ENCODE measurements at regions not wholly inside any gene's neighbourhood (a gene's known extent, or its start where the extent isn't known, plus 50 kb on each side); places are given as distances from the start of the nearest gene placed in this dataset.
"Not testable (repeated sequence)": the region's sequence is repeated elsewhere in the genome, so short reads cannot be mapped to it uniquely, and the experiment has no call there.

DNA sequence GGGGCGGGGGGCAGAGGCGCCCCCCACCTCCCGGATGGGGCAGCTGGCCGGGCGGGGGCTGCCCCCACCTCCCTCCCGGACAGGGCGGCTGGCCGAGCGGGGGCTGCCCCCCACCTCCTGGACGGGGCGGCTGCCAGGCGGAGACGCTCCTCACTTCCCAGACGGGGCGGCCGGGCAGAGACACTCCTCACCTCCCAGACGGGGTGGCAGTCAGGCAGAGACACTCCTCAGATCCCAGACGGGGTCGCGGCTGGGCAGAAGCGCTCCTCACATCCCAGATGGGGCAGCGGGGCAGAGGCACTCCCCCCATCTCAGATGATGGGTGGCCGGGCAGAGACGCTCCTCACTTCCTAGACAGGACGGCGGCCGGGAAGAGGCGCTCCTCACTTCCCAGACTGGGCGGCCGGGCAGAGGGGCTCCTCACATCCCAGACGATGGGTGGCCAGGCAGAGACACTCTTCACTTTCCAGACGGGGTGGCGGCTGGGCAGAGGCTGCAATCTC lies 240.1 kb downstream of the NPIPA7 start:
- not testable (repeated sequence) for DNase-seq (ENCODE audit: low read depth)

DNA sequence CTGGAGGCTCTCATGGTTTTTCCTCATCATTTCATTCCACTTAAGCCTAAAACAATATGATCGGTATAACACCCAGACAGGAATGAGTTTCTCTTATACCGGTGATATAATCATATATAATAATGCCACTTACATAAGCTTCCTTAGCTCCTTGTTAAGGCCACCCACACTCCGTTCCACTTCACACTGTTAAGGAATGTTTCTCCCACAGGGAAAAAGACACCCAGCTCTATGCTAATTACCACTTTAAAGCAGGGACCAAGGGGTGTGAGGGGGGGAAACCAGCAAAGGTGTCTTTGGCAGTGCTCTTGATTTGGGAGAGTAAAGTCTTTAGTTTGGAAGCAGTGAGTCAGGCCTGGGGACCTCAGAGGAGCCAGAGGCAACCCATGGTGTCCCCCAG lies 245.4 kb downstream of the NPIPA7 start:
- not testable (repeated sequence) for DNase-seq (ENCODE audit: low read depth)

DNA sequence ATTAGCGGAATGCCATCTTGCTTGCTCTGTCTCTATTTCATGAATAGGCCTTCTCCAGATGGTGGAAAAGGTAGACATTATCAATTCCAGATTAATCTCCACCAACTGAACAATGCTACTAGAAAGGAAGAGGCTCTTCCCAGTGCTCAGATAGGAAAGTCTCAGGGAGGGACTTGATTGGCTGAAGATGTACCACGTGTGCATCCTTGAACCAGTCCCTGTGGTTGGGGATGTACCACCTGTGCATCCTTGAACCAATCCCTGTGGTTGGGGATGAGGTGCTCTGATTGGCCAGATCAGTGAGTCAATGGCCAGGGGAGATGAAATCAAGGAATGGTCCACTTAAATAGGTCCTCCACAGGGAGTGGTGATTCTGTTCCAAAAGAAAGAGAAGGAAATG lies 246.2 kb downstream of the NPIPA7 start:
- DNase-seq (ENCODE audit: low read depth): not testable (repeated sequence)

DNA sequence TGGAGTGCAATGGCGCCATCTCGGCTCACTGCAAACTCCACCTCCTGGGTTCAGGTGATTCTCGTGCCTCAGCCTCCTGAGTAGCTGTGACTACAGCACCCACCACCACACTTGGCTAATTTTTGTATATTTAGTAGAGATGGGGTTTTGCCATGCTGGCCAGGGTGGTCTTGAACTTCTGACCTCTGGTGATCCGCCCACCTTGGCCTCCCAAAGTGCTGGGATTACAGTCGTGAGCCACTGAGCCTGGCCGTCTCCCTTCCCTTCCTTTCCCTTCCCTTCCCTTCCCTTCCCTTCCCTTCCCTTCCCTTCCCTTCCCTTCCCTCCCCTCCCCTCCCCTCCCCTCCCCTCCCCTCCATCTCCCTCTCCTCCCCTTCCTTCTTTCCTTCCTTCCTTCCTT lies 248.9 kb downstream of the NPIPA7 start:
- not testable (repeated sequence) for DNase-seq (ENCODE audit: low read depth)

DNA sequence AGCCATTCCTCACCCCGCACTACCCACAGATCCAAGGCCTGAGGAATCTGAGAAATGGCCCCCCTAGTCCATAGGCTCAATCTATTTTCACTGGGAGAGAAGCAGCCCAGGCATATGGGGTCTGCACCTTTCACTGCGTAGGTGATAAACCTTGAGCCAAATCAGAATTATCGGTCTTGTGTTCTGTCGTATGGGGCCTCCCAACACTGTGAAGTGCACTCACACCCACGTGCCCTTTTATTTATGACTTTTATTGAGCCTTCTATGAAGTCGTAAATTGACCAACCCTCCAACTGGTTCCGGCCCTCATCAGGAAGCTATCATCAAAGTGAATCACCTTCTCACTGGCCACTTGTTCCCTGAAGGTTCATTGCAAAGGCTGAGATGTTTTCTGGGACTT lies 259.3 kb downstream of the NPIPA7 start:
- not testable (repeated sequence) for DNase-seq (ENCODE audit: low read depth)

DNA sequence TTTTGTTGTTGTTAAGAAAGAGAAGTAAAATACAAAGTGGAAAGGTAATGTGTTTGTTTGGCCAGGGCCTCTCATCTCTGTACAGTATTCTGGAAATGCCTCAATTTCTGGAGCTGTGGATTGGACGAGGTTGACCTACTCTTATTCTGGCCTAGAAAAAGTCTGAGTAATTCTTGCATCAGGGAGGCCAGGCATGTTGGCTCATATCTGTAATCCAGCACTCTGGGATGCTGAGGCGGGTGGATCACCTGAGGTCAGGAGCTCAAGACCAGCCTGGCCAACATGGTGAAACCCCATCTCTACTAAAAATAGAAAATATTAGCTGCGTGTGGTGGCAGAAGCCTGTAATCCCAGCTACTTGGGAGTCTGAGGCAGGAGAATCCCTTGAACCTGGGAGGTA lies 259.8 kb downstream of the NPIPA7 start:
- DNase-seq (ENCODE audit: low read depth): not testable (repeated sequence)

DNA sequence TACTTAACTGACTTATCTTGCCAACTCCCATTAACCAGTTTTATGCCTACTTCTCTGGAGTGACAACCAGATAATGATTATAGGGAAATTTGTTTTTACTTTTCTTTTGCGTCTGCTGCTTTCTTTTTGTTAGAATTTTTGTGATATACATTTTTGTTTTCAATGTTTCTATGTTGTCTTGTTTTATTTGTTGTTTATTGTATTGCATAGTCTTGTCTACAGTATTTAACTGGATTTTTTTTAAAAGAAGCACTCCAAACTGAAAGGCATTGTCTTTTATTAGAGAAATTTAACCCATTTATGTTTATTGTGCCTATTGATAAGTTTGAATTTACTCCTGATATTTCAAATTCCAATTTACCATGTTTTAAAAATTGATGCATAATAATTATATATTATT lies 264.9 kb downstream of the NPIPA7 start:
- not testable (repeated sequence) for DNase-seq (ENCODE audit: low read depth)

DNA sequence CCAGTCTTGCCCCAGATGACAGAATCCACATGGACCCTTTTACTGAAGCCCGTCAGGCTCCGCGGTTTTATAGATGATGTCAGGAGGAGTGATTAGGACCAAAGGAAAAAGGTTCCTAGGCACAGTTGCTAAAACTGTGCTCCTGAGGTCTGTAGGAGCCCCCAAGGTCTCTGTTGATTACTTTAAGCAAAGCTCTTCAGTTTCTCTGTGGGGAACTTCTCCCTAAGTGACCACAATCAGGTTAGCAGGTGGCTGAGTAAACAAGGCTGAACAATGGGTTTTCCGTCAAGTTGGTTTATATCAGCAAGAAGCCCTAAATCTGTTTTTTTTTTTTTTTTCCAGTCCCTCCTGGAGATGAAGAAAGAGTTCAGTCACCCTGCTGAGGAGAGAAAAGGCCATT lies 269.1 kb downstream of the NPIPA7 start:
- DNase-seq (ENCODE audit: low read depth): not testable (repeated sequence)

DNA sequence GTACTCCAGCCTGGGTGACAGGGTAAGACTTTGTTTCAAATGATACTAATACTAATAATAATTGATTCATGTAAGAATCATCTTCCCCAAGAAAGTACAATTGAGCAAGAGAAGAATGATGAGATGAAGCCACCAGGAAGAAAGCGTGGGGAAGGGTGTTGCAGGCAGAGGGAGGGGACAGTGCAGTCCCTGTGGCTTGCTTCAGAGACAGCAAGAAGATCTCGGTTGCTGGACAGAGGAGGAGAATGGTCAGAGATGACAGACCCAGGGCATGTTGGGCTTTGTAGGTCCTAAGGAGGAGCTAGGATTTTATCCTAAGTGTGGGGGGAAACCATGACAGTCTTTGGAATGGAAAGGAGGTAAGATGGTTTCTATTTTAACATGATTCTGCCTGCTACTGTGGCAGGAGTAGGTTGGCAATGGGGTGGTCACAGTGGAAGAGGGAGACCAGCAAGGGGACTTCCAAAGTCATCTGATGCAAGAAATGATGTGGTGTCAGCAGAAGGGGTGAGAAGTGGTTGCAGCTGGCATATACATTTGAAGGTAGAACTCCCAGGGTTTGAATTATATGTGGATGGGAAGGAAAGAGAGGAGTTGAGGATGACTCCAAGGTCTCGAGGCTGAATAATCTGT lies 293.4 kb downstream of the NPIPA7 start:
- DNase-seq (ENCODE audit: low read depth): not testable (repeated sequence)

DNA sequence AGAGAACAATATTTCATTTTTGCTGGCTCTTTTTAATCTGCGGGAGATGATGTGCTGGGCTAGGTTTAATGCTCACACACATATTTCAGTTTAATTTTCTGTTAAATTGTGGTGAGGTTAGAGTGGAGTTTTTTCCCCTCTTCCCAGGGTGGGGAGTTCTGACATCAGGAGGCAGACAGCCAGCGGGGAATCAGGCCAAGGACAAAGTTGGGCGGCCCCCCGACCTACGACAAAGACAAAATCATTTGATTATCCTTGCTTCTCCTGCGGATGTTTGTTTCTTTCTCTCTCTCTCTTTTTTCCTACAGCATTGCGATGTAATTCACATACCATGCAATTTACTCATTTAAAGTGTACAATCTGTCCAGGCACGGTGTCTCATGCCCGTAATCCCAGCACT lies 295.9 kb downstream of the NPIPA7 start:
- DNase-seq (ENCODE audit: low read depth): not testable (repeated sequence)

DNA sequence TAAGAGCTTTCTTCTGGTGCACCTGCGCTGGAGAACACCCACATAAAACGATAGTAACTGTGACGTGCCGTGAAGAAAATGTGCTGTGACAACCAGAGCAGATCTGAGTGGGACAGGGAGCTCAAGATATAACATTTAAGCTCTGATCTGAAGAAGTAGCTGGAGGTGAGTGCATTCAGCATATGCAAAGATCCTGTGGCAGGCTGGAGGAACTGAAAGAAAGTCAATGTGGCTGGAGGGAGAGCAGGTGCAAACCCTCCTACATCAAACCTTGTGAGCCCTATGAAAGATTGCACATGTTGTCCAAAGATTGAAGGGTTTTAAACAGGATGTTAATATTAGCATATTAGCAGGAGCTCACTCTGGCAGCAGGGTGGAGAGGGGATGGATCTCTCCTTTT lies 342.9 kb downstream of the NPIPA7 start:
- not testable (repeated sequence) for DNase-seq (ENCODE audit: low read depth)

DNA sequence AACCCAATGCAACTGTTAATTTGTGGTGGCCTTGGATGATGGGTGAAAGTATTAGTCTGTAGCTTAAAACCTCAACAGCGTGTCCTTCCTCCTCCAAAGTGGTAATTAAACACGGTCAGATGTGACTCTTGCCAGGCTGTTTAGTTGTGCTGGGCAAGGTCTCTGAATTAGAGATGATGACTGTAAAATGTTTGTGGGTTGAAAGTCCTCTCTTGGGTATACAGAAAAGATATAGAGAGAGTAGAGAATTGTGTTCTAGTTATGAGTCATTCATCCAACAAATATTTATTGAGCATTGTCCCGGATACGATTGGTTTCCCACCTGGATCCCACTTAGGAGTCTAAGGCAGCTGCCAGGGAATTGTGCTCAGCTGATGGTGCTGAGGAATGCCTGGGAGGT lies 343.7 kb downstream of the NPIPA7 start:
- not testable (repeated sequence) for DNase-seq (ENCODE audit: low read depth)

DNA sequence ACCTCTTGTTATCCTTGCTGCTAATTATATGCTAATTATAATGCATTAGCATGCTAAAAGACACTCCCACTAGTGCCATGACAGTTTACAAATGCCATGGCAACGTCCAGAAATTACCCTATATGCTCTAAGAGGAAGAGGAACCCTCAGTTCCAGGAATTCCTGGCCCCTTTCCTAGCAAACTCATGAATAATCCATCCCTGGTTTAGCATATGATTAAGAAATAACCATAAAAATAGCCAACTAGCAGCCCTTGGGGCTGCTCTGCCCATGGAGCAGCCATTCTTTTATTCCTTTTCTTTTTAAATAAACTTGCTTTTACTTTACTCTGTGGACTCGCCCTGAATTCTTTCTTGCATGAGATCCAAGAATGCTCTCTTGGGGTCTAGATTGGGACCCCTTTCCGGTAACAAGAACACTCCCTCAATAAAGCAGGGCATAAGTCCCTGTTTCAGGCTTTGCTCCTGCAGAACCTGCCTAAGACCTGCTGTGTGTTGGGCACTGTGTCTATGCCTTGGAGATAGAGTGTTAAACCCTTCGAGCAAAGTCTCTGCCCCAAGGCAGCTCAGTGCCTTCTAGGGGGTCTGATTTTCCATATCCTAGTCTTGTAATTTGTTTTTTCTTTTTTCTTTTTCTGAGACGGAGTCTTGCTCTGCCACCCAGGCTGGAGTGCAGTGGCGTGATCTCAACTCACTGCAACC lies 345.0 kb downstream of the NPIPA7 start:
- DNase-seq (ENCODE audit: low read depth): not testable (repeated sequence)

DNA sequence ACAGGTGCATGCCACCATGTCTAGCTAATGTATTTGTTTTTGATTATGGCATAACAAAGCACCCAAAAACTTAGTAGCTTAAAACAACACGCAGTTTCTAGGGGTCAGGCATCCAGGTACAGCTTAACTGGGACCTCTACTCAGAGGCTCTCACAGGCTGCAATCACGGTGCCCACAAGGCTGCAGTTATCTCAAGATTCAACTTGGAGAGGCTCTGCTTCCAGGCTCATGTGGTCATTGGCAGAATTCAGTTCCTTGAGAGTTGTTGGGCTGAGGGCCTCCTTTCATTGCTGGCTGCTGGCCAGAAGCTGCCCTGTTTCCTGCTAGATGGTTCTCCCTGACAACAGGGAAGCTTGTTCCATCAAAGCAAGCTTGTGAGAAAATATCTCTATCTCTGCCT lies 348.1 kb downstream of the NPIPA7 start:
- not testable (repeated sequence) for DNase-seq (ENCODE audit: low read depth)

DNA sequence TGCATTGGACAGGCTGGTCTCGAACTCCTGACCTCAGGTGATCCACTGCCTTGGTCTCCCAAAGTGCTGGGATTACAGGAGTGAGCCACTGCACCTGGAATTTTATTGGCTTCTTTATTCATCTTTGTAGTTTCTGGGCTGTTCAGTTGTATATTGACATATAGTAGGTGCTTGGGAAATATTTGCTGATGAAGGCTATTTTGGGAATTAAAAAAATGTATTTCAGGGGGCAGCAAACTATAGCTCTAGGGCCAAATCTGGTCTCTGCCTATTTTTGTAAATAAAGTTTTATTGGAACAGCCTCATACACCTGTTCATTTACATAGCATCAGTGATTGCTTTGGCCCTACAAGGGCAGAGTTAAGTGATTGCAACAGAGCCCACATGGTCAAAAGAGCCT lies 363.6 kb downstream of the NPIPA7 start:
- not testable (repeated sequence) for DNase-seq (ENCODE audit: low read depth)

DNA sequence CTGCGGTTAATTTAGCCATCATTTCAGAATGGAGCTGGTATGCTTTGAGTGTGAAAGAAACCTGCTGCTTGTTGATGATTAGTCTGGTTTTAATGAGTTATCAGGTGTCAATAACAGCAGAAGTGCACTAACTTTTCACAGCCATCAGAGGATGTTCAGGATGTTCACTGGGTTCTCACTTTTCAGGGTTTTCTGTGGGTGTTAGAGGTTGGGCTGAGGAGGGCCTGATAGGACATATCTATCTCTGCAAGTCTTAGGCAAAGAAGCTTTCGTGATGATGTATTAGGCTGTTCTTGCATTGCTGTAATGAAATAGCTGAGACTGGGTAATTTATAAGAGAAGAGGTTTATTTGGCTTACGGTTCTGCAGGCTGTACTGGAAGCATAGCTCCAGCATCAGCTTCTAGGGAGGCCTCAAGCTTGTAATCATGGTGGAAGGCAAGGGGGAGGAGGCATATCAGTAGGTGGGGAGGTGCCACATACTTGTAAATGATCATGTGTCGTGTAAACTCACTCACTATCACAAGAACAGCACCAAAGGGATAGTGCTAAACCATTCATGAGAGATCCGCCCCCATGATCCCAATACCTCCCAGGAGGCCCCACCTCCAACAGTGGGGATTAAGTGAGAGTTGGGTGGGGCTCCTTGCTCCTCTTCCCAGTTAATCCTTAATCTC lies 376.2 kb downstream of the NPIPA7 start:
- DNase-seq (ENCODE audit: low read depth): not testable (repeated sequence)

DNA sequence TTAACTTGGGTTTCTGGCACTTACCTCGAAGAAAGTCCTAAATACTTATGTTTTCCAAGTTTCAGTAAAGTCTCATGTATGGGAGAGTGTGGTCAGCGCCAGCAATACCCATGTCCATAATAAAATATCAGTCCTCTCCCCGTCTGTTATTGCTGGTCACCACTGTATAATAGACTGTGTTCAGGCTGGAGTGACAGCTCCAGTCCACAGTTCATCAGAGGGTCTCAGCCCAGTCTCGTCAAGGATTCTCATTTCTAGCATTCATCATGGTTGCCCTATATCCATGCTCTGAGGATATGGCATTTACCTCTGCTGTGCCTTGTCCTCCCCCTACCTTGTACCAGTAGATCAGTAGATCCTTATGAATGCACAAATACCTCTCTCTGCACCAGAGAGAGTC lies 384.5 kb downstream of the NPIPA7 start:
- DNase-seq (ENCODE audit: low read depth): no peak

DNA sequence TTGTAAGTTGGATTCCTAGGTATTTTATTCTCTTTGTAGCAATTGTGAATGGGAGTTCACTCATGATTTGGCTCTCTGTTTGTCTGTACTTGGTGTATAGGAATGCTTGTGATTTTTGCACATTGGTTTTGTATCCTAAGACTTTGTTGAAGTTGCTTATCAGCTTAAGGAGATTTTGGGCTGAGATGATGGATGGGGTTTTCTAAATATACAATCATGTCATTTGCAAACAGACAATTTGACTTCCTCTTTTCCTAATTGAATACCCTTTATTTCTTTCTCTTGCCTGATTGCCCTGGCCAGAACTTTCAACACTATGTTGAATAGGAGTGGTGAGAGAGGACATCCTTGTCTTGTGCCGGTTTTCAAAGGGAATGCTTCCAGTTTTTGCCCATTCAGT lies 391.8 kb downstream of the NPIPA7 start:
- not testable (repeated sequence) for DNase-seq (ENCODE audit: low read depth)

DNA sequence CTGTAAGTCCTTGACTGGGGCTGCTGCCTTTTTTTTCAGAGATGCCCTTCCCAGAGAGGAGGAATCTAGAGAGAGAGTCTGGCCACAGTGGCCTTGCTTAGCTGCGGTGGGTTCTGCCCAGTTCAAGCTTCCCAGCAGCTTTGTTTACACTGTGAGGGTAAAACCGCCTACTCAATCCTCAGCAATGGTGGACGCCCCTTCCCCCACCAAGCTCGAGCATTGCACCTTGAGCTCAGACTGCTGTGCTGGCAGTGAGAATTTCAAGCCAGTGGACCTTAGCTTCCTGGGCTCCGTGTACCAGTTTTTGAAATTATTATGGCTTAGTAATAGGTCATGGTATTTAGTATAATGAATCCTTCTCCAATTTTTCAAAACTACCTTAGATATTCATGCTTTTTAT lies 395.4 kb downstream of the NPIPA7 start:
- DNase-seq (ENCODE audit: low read depth): no peak

DNA sequence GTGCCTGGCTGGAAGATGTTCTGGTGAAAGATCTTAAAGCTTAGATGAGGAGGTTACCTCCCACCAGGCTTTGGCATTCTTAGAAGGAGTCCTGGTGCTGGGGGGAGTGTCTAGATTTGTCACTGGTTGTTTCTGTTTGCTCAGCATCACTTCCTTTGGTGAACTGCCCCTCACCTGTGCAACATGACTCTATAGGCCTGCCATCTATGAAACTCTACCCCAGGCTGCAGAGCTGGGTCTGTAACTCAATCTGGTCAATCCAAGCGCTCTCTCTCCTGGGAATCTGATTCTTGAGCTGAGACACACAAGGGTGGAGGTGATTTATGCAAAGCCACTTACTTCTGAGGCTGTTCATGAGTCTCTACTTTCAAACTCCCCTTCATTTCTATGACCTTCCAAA lies 399.4 kb downstream of the NPIPA7 start:
- no peak for DNase-seq (ENCODE audit: low read depth)

DNA sequence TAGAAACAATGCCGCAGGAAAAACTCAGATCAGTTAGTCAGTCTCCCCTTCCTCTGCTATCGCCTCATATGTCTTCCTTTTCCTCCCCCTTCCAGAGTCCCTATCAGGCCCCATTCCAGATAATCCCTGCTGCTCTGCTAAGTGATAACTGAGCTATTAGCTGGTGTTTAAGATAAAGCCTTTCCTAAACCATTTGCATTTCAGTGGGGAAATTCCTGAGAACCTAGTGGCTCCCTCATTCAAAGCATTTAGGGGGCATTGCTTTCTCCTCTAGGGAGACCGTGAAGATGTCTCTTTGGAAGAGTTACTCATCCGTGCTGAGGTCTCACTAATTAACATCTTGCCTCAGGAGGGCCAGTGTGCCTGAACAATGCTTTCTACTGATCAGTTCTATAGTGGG lies 401.6 kb downstream of the NPIPA7 start:
- DNase-seq (ENCODE audit: low read depth): no peak

DNA sequence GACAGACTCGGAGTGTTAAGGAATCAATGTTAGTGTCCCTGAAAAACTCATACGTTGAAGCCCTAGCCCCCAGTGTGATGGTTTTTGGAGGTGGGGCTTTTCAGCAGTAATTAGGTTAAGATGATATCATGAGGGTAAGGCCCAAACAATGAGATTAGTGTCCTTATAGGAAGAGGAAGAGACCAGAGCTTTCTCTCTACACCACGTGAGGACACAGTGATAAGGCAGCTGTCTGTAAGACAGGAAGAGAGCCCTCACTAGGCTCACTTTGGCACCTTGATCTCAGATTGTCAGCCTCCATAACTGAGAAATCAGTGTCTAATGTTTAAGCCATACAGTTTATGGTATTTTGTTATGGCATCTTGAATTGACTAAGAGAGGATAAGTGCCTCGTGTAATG lies 403.2 kb downstream of the NPIPA7 start:
- no peak for DNase-seq (ENCODE audit: low read depth)

DNA sequence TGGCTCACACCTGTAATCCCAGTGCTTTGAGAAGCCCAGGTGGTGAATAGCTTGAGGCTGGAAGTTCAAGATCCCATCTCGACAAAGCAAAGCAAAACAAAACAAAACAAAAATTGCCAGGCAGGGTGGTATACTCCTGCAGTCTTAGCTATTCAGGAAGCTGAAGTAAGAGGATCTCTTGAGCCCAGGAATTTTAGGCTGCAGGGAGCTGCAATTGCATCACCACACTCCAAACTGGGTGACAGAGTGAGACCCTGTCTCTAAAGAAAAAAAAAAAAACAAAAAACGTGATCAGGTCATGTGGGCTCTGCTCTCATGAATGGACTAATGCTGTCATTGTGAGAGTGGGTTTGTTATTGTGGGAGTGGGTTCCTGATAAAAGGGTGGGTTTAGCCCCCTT lies 409.1 kb downstream of the NPIPA7 start:
- DNase-seq (ENCODE audit: low read depth): no peak

Measured in activated T-cell treated with anti-CD3 and anti-CD28 coated beads for 48 hours (primary cell).